HG03378 (cell line): ENCODE measurements at regions not wholly inside any gene's neighbourhood (a gene's known extent, or its start where the extent isn't known, plus 50 kb on each side); places are given as distances from the start of the nearest gene placed in this dataset.

ENCODE experiments used
- ATAC-seq: cut with Tn5 transposase; IDR thresholded peaks from one replicate; pipeline ENCODE4 v1.9.1; 2021; ENCODE audit warnings: mild to moderate bottlenecking, moderate library complexity; ENCODE audit not compliant: unreplicated experiment

GRCh38 chr18:27501671-27502070, 316.6 kb upstream of the CHST9 start:
- ATAC-seq, result no peak

GRCh38 chr18:27500531-27500930, 315.4 kb upstream of the CHST9 start:
- ATAC-seq, result no peak

GRCh38 chr18:27497246-27497645, 312.1 kb upstream of the CHST9 start:
- no peak for ATAC-seq

- no peak for ATAC-seq
Measured at GRCh38 chr18:27493182-27493581, 308.1 kb upstream of the CHST9 start.

- ATAC-seq, result no peak
Measured at GRCh38 chr18:27491772-27492171, 306.7 kb upstream of the CHST9 start.

- ATAC-seq, result no peak
Measured at GRCh38 chr18:27483276-27483675, 298.2 kb upstream of the CHST9 start.

- ATAC-seq, result no peak
Measured at GRCh38 chr18:27478459-27478858, 293.4 kb upstream of the CHST9 start.

- no peak for ATAC-seq
Measured at GRCh38 chr18:27473318-27473717, 288.2 kb upstream of the CHST9 start.

- no peak for ATAC-seq
Measured at GRCh38 chr18:27467073-27467472, 282.0 kb upstream of the CHST9 start.

GRCh38 chr18:27461957-27462356, 276.8 kb upstream of the CHST9 start:
- no peak for ATAC-seq

GRCh38 chr18:27449104-27449503, 264.0 kb upstream of the CHST9 start:
- ATAC-seq, result no peak

- ATAC-seq, result no peak
Measured at GRCh38 chr18:27447930-27448329, 262.8 kb upstream of the CHST9 start.

GRCh38 chr18:27447451-27447881, 262.4 kb upstream of the CHST9 start:
- ATAC-seq, result no peak

- no peak for ATAC-seq
Measured at GRCh38 chr18:27430595-27430994, 245.5 kb upstream of the CHST9 start.

GRCh38 chr18:27428716-27429475, 243.8 kb upstream of the CHST9 start:
- ATAC-seq, result no peak

- no peak for ATAC-seq
Measured at GRCh38 chr18:27428120-27428519, 243.0 kb upstream of the CHST9 start.

GRCh38 chr18:27423581-27423980, 238.5 kb upstream of the CHST9 start:
- no peak for ATAC-seq

GRCh38 chr18:27419646-27420045, 234.5 kb upstream of the CHST9 start:
- ATAC-seq, result no peak

GRCh38 chr18:27415495-27415894, 230.4 kb upstream of the CHST9 start:
- no peak for ATAC-seq

GRCh38 chr18:27414682-27415081, 229.6 kb upstream of the CHST9 start:
- no peak for ATAC-seq

GRCh38 chr18:27413495-27414401, 228.6 kb upstream of the CHST9 start:
- no peak for ATAC-seq

- ATAC-seq, result no peak
Measured at GRCh38 chr18:27412556-27412955, 227.4 kb upstream of the CHST9 start.
